ENCODE measurements at regions not wholly inside any gene's neighbourhood (a gene's known extent, or its start where the extent isn't known, plus 50 kb on each side); places are given as distances from the start of the nearest gene placed in this dataset.
A peak's percentile ranks its signal among the peaks of the same experiment; 100 is the strongest.

GRCh38 chr4:17081179-17081578 lies 182.7 kb upstream of the LDB2 start:
- DNase-seq (ENCODE audit: insufficient read length, low spot score) = no peak
- FAIRE-seq = no peak

GRCh38 chr4:17077105-17077504 lies 178.7 kb upstream of the LDB2 start:
- FAIRE-seq = no peak
- DNase-seq (ENCODE audit: insufficient read length, low spot score) = no peak

- FAIRE-seq (no peak), DNase-seq (ENCODE audit: insufficient read length, low spot score) (no peak)
These were observed 174.0 kb upstream of the LDB2 start for GRCh38 chr4:17072483-17072882.

GRCh38 chr4:17068891-17069290 lies 170.4 kb upstream of the LDB2 start:
- FAIRE-seq (no peak), DNase-seq (ENCODE audit: insufficient read length, low spot score) (no peak)

- no peak for FAIRE-seq
- DNase-seq (ENCODE audit: insufficient read length, low spot score) = no peak
These were observed 169.9 kb upstream of the LDB2 start for GRCh38 chr4:17068392-17068791.

- peak; percentile 23 for DNase-seq (ENCODE audit: insufficient read length, low spot score)
- FAIRE-seq = no peak
These were observed 168.5 kb upstream of the LDB2 start for GRCh38 chr4:17066972-17067371.

GRCh38 chr4:17066236-17066635 lies 167.8 kb upstream of the LDB2 start:
- FAIRE-seq (no peak), DNase-seq (ENCODE audit: insufficient read length, low spot score) (no peak)

- DNase-seq (ENCODE audit: insufficient read length, low spot score) (no peak), FAIRE-seq (no peak)
These were observed 167.4 kb upstream of the LDB2 start for GRCh38 chr4:17065821-17066220.

GRCh38 chr4:17064959-17065358 lies 166.5 kb upstream of the LDB2 start:
- no peak for FAIRE-seq
- DNase-seq (ENCODE audit: insufficient read length, low spot score) = no peak

GRCh38 chr4:17063888-17064287 lies 165.4 kb upstream of the LDB2 start:
- FAIRE-seq = no peak
- DNase-seq (ENCODE audit: insufficient read length, low spot score) = no peak

GRCh38 chr4:17060230-17060629 lies 161.8 kb upstream of the LDB2 start:
- DNase-seq (ENCODE audit: insufficient read length, low spot score) = no peak
- FAIRE-seq = no peak

GRCh38 chr4:17058916-17059741 lies 160.7 kb upstream of the LDB2 start:
- DNase-seq (ENCODE audit: insufficient read length, low spot score) (no peak), FAIRE-seq (no peak)

- DNase-seq (ENCODE audit: insufficient read length, low spot score) (no peak), FAIRE-seq (no peak)
These were observed 160.1 kb upstream of the LDB2 start for GRCh38 chr4:17058536-17058915.

- DNase-seq (ENCODE audit: insufficient read length, low spot score) (no peak), FAIRE-seq (no peak)
These were observed 158.6 kb upstream of the LDB2 start for GRCh38 chr4:17057035-17057434.

- DNase-seq (ENCODE audit: insufficient read length, low spot score) = peak; percentile 13
- no peak for FAIRE-seq
These were observed 157.3 kb upstream of the LDB2 start for GRCh38 chr4:17055788-17056187.

GRCh38 chr4:17045866-17046265 lies 147.4 kb upstream of the LDB2 start:
- FAIRE-seq = no peak
- no peak for DNase-seq (ENCODE audit: insufficient read length, low spot score)

- DNase-seq (ENCODE audit: insufficient read length, low spot score) (no peak), FAIRE-seq (no peak)
These were observed 140.2 kb upstream of the LDB2 start for GRCh38 chr4:17038510-17039176.

- FAIRE-seq = no peak
These were observed 135.3 kb upstream of the LDB2 start for GRCh38 chr4:17033768-17034181.

GRCh38 chr4:17033025-17033767 lies 134.8 kb upstream of the LDB2 start:
- no peak for DNase-seq (ENCODE audit: insufficient read length, low spot score)
- no peak for FAIRE-seq

More at GRCh38 chr4:17033768-17034181, 135.3 kb upstream of the LDB2 start:
- DNase-seq (ENCODE audit: insufficient read length, low spot score) = no peak

- DNase-seq (ENCODE audit: insufficient read length, low spot score) = peak; percentile 2
- no peak for FAIRE-seq
These were observed 132.1 kb upstream of the LDB2 start for GRCh38 chr4:17030543-17030942.

- FAIRE-seq = no peak
- no peak for DNase-seq (ENCODE audit: insufficient read length, low spot score)
These were observed 131.5 kb upstream of the LDB2 start for GRCh38 chr4:17029964-17030363.

- no peak for DNase-seq (ENCODE audit: insufficient read length, low spot score)
These were observed 131.0 kb upstream of the LDB2 start for GRCh38 chr4:17029432-17029831.

More at GRCh38 chr4:17029432-17029831, 131.0 kb upstream of the LDB2 start:
- no peak for FAIRE-seq

Data from HTR-8/SVneo (cell line).